SIG-M5 (cell line): ENCODE measurements at regions not wholly inside any gene's neighbourhood (a gene's known extent, or its start where the extent isn't known, plus 50 kb on each side); places are given as distances from the start of the nearest gene placed in this dataset.
"Not testable (repeated sequence)": the region's sequence is repeated elsewhere in the genome, so short reads cannot be mapped to it uniquely, and the experiment has no call there.

ENCODE experiments used
- DNase-seq: peaks from one replicate; lab custom pipeline; 2025; lab: John Stamatoyannopoulos, UW

GRCh38 chr1:79302380-79302930 is 295.9 kb upstream of the ADGRL4 start:
- DNase-seq, result no peak

GRCh38 chr1:79295967-79296366 is 289.4 kb upstream of the ADGRL4 start:
- no peak for DNase-seq

GRCh38 chr1:79293611-79294010 is 287.1 kb upstream of the ADGRL4 start:
- no peak for DNase-seq

- DNase-seq, result no peak
These were observed 284.5 kb upstream of the ADGRL4 start for GRCh38 chr1:79290927-79291474.

GRCh38 chr1:79287982-79288381 is 281.5 kb upstream of the ADGRL4 start:
- DNase-seq, result no peak

GRCh38 chr1:79285667-79286066 is 279.1 kb upstream of the ADGRL4 start:
- DNase-seq, result no peak

- DNase-seq, result no peak
These were observed 276.9 kb upstream of the ADGRL4 start for GRCh38 chr1:79283451-79283850.

GRCh38 chr1:79281442-79281841 is 274.9 kb upstream of the ADGRL4 start:
- DNase-seq, result no peak

- DNase-seq, result no peak
These were observed 265.2 kb upstream of the ADGRL4 start for GRCh38 chr1:79271759-79272158.

- no peak for DNase-seq
These were observed 258.7 kb upstream of the ADGRL4 start for GRCh38 chr1:79264975-79265818.

- no peak for DNase-seq
These were observed 257.8 kb upstream of the ADGRL4 start for GRCh38 chr1:79264285-79264684.

GRCh38 chr1:79262745-79263258 is 256.3 kb upstream of the ADGRL4 start:
- DNase-seq, result no peak

- no peak for DNase-seq
These were observed 253.1 kb upstream of the ADGRL4 start for GRCh38 chr1:79259390-79260336.

- DNase-seq, result no peak
These were observed 248.9 kb upstream of the ADGRL4 start for GRCh38 chr1:79255421-79255820.

GRCh38 chr1:79252598-79252997 is 246.1 kb upstream of the ADGRL4 start:
- DNase-seq, result no peak

- DNase-seq, result no peak
These were observed 233.3 kb upstream of the ADGRL4 start for GRCh38 chr1:79239840-79240239.

GRCh38 chr1:79235301-79236002 is 228.9 kb upstream of the ADGRL4 start:
- DNase-seq, result no peak

- no peak for DNase-seq
These were observed 226.3 kb upstream of the ADGRL4 start for GRCh38 chr1:79232818-79233217.

- DNase-seq, result not testable (repeated sequence)
These were observed 224.2 kb upstream of the ADGRL4 start for GRCh38 chr1:79230751-79231150.

- no peak for DNase-seq
These were observed 220.4 kb upstream of the ADGRL4 start for GRCh38 chr1:79226963-79227362.

GRCh38 chr1:79224537-79224936 is 218.0 kb upstream of the ADGRL4 start:
- no peak for DNase-seq
